ENCODE measurements at regions not wholly inside any gene's neighbourhood (a gene's known extent, or its start where the extent isn't known, plus 50 kb on each side); places are given as distances from the start of the nearest gene placed in this dataset.

DNA sequence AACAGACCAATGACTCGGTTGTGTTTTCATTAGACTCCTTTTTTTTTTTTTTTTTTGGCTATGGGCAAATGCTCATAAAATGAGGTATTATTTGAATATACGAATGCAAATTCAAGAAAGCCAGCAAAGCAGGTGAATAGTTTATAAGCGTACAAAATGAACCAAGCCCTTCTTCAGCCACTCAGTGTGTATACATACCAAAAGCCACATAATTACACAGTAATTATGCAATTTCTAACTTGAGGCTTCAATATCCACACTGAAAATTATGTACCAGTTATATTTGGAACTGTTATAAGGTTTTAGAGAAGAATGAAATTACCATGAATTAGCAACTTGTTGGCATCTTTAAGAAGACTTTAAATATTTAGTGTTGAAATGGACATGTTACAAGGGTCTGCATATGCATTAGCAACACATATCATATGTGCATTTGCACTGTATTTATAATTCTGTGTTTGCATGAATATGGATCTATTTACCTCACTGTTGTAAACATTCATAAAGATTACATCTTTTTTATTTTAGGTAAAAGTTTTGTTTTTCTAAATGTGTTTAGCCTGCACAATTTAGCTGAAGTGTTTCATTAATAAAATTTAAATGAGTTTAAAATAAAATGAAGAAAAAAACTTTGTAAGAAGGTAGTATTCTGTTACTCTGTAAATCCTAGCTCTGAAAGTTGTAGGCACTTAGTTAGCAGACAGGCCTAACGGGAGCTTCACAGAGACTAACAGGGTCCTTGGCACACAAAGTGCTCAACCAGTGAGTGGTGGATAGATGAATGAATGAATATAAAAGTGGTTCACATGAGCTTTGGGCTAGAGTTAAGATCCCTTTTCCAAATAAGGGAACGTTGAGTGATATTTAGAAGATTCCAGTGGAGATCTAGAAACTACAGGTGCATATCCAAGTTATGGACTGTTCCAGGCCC lies 241.0 kb upstream of the NFIA start (continued):
- TF ChIP-seq CHD7 (IDR thresholded peaks at IDR 0.05; ENCODE audit: insufficient replicate concordance, low read length) (no peak), SIN3A (conservative IDR thresholded peaks at IDR 0.05 in 1 of 2, IDR thresholded peaks at IDR 0.05 in 1 of 2; ENCODE audit: low read depth in 1 of 2, low read length in 2 of 2) (no peak), BCL11A (IDR thresholded peaks at IDR 0.05; ENCODE audit: low read depth in 2 of 2, low read length in 2 of 2) (no peak), CBX8 (IDR thresholded peaks at IDR 0.05; ENCODE audit: borderline replicate concordance, low read depth, low read length) (no peak), SIX5 (IDR thresholded peaks at IDR 0.05; ENCODE audit: low read depth, low read length) (no peak), SP2 (IDR thresholded peaks at IDR 0.05; ENCODE audit: low read length) (no peak), TAF1 (IDR thresholded peaks at IDR 0.05; ENCODE audit: low read depth, low read length) (no peak), TCF12 (IDR thresholded peaks at IDR 0.05; ENCODE audit: low read depth, low read length) (no peak), TBP (IDR thresholded peaks at IDR 0.05; ENCODE audit: low read depth, low read length) (no peak), KDM4A (IDR thresholded peaks at IDR 0.05; ENCODE audit: low read depth, low read length, severe bottlenecking) (no peak)
